Neural crest cell (in vitro differentiated cells): ENCODE measurements at regions not wholly inside any gene's neighbourhood (a gene's known extent, or its start where the extent isn't known, plus 50 kb on each side); places are given as distances from the start of the nearest gene placed in this dataset.

Experiments
- DNase-seq: peaks from one replicate; pipeline ENCODE4 v3.0.0; 2021; ENCODE audit warnings: low read depth, mixed read lengths, low spot score
- H3K27ac Mint-ChIP-seq: one replicate; pipeline ENCODE4 v1.8.0; 2021; ENCODE audit warnings: mild to moderate bottlenecking, mixed read lengths; ENCODE audit not compliant: unreplicated experiment
- H3K27me3 Mint-ChIP-seq: 2 replicates; pipeline ENCODE4 v1.8.0; 2021; ENCODE audit warnings: low read depth, mild to moderate bottlenecking, mixed read lengths
- H3K36me3 Mint-ChIP-seq: 2 replicates; pipeline ENCODE4 v1.8.0; 2021; ENCODE audit warnings: low read depth, mild to moderate bottlenecking, mixed read lengths
- H3K4me1 Mint-ChIP-seq: 2 replicates; pipeline ENCODE4 v1.8.0; 2021; ENCODE audit warnings: mixed read lengths
- H3K4me3 Mint-ChIP-seq: one replicate; pipeline ENCODE4 v1.8.0; 2021; ENCODE audit warnings: mild to moderate bottlenecking, mixed read lengths
- H3K9me3 Mint-ChIP-seq: 2 replicates; pipeline ENCODE4 v1.8.0; 2021; ENCODE audit warnings: mixed read lengths
- CTCF ChIP-seq: fragments of 200-600 bp; sonication (generic); conservative IDR thresholded peaks from 2 replicates; pipeline ENCODE4 v1.5.0; 2021; ENCODE audit warnings: antibody characterized with exemption, mild to moderate bottlenecking

GRCh38 chr3:23044463-23044862, 158.7 kb upstream of the UBE2E2 start:
- H3K36me3 Mint-ChIP-seq: peaks cover 6% of the 10 kb centered on the region
- TF ChIP-seq CTCF: no peak
- H3K9me3 Mint-ChIP-seq: peaks cover 22% of the 10 kb centered on the region

GRCh38 chr3:23046536-23046935, 156.6 kb upstream of the UBE2E2 start:
- no peaks in the 10 kb centered on the region for H3K27me3 Mint-ChIP-seq
- H3K27ac Mint-ChIP-seq: no peak overlapping the region
- peaks cover 6% of the 10 kb centered on the region for H3K36me3 Mint-ChIP-seq
- no peak for TF ChIP-seq CTCF
- no peak overlapping the region for H3K4me3 Mint-ChIP-seq
- H3K9me3 Mint-ChIP-seq: peaks cover 22% of the 10 kb centered on the region
- DNase-seq: no peak
- H3K4me1 Mint-ChIP-seq: no peaks in the 10 kb centered on the region

More at GRCh38 chr3:23044463-23044862, 158.7 kb upstream of the UBE2E2 start:
- Mint-ChIP-seq H3K27me3 (no peaks in the 10 kb centered on the region), H3K4me1 (peaks cover under 1% of the 10 kb centered on the region), H3K4me3 (no peak overlapping the region), H3K27ac (no peak overlapping the region)
- DNase-seq: no peak

- no peak overlapping the region for H3K4me3 Mint-ChIP-seq
- peaks cover 10% of the 10 kb centered on the region for H3K9me3 Mint-ChIP-seq
- no peak for DNase-seq
- H3K4me1 Mint-ChIP-seq: no peaks in the 10 kb centered on the region
- no peaks in the 10 kb centered on the region for H3K36me3 Mint-ChIP-seq
- no peak for TF ChIP-seq CTCF
- H3K27me3 Mint-ChIP-seq: no peaks in the 10 kb centered on the region
- H3K27ac Mint-ChIP-seq: no peak overlapping the region
These were observed 151.6 kb upstream of the UBE2E2 start for GRCh38 chr3:23051240-23052140.

- no peak for TF ChIP-seq CTCF
- Mint-ChIP-seq H3K9me3 (peaks cover 7% of the 10 kb centered on the region), H3K27me3 (no peaks in the 10 kb centered on the region), H3K4me3 (no peak overlapping the region), H3K27ac (no peak overlapping the region), H3K4me1 (no peaks in the 10 kb centered on the region), H3K36me3 (no peaks in the 10 kb centered on the region)
- no peak for DNase-seq
These were observed 150.9 kb upstream of the UBE2E2 start for GRCh38 chr3:23052208-23052607.

GRCh38 chr3:23052620-23053019, 150.5 kb upstream of the UBE2E2 start:
- no peaks in the 10 kb centered on the region for H3K36me3 Mint-ChIP-seq
- peak; percentile 23 for TF ChIP-seq CTCF
- DNase-seq: no peak
- no peaks in the 10 kb centered on the region for H3K27me3 Mint-ChIP-seq
- peaks cover 5% of the 10 kb centered on the region for H3K9me3 Mint-ChIP-seq
- H3K27ac Mint-ChIP-seq: no peak overlapping the region
- H3K4me3 Mint-ChIP-seq: no peak overlapping the region
- H3K4me1 Mint-ChIP-seq: no peaks in the 10 kb centered on the region
